Ectodermal cell (in vitro differentiated cells): ENCODE measurements at regions not wholly inside any gene's neighbourhood (a gene's known extent, or its start where the extent isn't known, plus 50 kb on each side); places are given as distances from the start of the nearest gene placed in this dataset.
A peak's percentile ranks its signal among the peaks of the same experiment; 100 is the strongest.

Experiments used
- H3K27ac ChIP-seq: 2 replicates; pipeline ENCODE4 v1.7.0; 2013; ENCODE audit warnings: mild to moderate bottlenecking, low read depth, low read length; ENCODE audit not compliant: insufficient read depth, poor library complexity, severe bottlenecking
- H3K27me3 ChIP-seq: 2 replicates; pipeline ENCODE4 v1.7.0; 2013; ENCODE audit warnings: mild to moderate bottlenecking, low read length; ENCODE audit not compliant: insufficient read depth, control insufficient read depth, poor library complexity, severe bottlenecking
- H3K36me3 ChIP-seq: one replicate; pipeline ENCODE4 v1.7.0; 2013; ENCODE audit warnings: low read length; ENCODE audit not compliant: control insufficient read depth, insufficient read depth
- H3K4me1 ChIP-seq: one replicate; pipeline ENCODE4 v1.7.0; 2013; ENCODE audit warnings: low read length; ENCODE audit not compliant: control insufficient read depth, insufficient read depth
- H3K4me3 ChIP-seq: 2 replicates; pipeline ENCODE4 v1.7.0; 2013; ENCODE audit warnings: low read depth, low read length, control low read depth; ENCODE audit not compliant: insufficient read depth
- H3K9me3 ChIP-seq: 2 replicates; pipeline ENCODE4 v1.7.0; 2013; ENCODE audit warnings: mild to moderate bottlenecking, low read length, moderate library complexity; ENCODE audit not compliant: control insufficient read depth
- WGBS, 2 experiments: methylation state at CpG; one replicate each; pipeline ENCODE4 v1.1.7; 2013; ENCODE audit warnings: missing lambda C conversion rate in 2 of 2; 5-methylcytosine and 5-hydroxymethylcytosine counted together

DNA sequence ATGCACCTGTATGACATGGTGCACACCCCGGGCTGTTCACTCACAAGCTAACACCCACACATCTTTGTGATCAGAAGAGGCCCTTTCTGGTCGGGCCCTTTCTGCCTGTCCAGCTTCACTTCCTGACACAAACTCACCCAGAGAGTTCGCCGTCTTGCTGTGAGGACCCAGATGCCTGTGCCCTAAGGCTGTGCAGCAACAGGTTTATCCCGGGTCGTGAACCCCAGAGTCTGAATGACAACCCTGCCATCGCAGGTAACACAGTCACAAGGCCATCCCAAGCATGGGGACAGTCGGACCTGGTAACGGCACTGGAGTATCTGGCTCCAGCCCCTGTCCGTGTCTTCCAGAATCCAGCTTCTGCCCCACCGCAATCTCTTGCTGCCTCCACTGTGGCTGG lies 235.1 kb downstream of the BUD13 start:
- Histone ChIP-seq H3K36me3 (no peaks in the 10 kb centered on the region), H3K4me3 (no peak overlapping the region), H3K27ac (no peak overlapping the region), H3K4me1 (peaks cover 8% of the 10 kb centered on the region), H3K9me3 (no peaks in the 10 kb centered on the region), H3K27me3 (no peaks in the 10 kb centered on the region)
- 95 to 97% methylated on average over 11 of the region's 11 CpGs for whole genome bisulfite sequencing, 2 experiments

- Histone ChIP-seq H3K4me3 (no peak overlapping the region), H3K27me3 (no peaks in the 10 kb centered on the region), H3K4me1 (peaks cover 8% of the 10 kb centered on the region), H3K27ac (no peak overlapping the region), H3K36me3 (no peaks in the 10 kb centered on the region), H3K9me3 (no peaks in the 10 kb centered on the region)
- 90 to 95% methylated on average over 9 to 10 of the region's 10 CpGs for WGBS, 2 experiments
Observed at GRCh38 chr11:116537121-116537520, 235.7 kb downstream of the BUD13 start.

DNA sequence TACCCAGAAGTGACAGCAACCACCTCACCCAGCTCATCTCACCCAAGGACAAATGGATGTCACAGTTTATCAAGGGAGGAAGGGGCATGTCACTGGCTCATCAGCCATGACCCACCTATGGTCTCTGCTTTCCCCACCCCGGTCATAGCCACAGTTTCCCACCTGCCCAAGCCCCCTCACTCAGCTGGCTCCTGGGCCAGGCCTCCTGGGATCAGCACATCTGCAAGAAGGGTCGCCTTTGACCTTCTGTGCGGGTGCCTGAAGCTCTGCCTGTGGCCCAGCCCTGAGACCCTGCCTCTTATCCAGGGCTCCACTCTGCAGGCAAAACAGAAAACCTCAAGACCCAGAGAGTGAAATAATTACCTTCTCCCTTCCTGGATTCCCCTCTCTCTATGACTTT lies 236.4 kb downstream of the BUD13 start:
- H3K27ac ChIP-seq, result no peak overlapping the region
- H3K4me1 ChIP-seq, result peaks cover 8% of the 10 kb centered on the region
- H3K36me3 ChIP-seq, result no peaks in the 10 kb centered on the region
- no peaks in the 10 kb centered on the region for H3K27me3 ChIP-seq
- no peak overlapping the region for H3K4me3 ChIP-seq
- 90 to 92% methylated on average over 3 of the region's 3 CpGs for WGBS, 2 experiments
- H3K9me3 ChIP-seq, result no peaks in the 10 kb centered on the region

DNA sequence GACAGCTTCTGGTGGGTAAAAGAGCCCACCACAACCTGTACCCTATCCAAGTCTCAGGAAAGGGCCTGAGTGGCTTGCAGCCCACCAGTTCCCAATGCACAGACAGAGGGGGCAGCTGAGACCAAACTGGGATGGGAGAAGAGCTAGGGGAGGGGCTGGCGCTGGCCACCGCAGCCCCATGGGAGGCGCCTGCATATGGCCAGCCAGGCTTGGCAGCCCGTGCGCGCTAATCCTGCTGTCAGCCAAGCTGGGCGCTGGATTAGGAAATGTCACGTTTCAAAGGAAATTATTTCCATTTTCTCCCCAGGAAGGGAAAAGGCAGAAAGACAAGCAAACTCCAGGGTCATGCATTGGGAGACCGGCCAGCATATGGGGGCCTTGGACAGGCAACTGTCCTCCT lies 236.8 kb downstream of the BUD13 start:
- H3K9me3 ChIP-seq, result no peaks in the 10 kb centered on the region
- no peak overlapping the region for H3K27ac ChIP-seq
- H3K36me3 ChIP-seq, result no peaks in the 10 kb centered on the region
- WGBS, 2 experiments, result 90 to 91% methylated on average over 9 of the region's 9 CpGs
- no peaks in the 10 kb centered on the region for H3K27me3 ChIP-seq
- H3K4me1 ChIP-seq, result peaks cover 8% of the 10 kb centered on the region
- no peak overlapping the region for H3K4me3 ChIP-seq

GRCh38 chr11:116535120-116535519 lies 237.7 kb downstream of the BUD13 start:
- no peak overlapping the region for H3K4me3 ChIP-seq
- no peaks in the 10 kb centered on the region for H3K9me3 ChIP-seq
- no peak overlapping the region for H3K27ac ChIP-seq
- H3K27me3 ChIP-seq, result no peaks in the 10 kb centered on the region
- H3K4me1 ChIP-seq, result peaks cover 8% of the 10 kb centered on the region
- WGBS, 2 experiments, result 95 to 96% methylated on average over 9 of the region's 9 CpGs
- H3K36me3 ChIP-seq, result no peaks in the 10 kb centered on the region

- Histone ChIP-seq H3K27me3 (no peaks in the 10 kb centered on the region), H3K4me3 (no peak overlapping the region), H3K27ac (no peak overlapping the region), H3K4me1 (peaks cover 8% of the 10 kb centered on the region), H3K9me3 (no peaks in the 10 kb centered on the region), H3K36me3 (no peaks in the 10 kb centered on the region)
- WGBS, 2 experiments, result 86 to 90% methylated on average over 12 to 14 of the region's 14 CpGs
Observed at GRCh38 chr11:116534270-116534975, 238.4 kb downstream of the BUD13 start.

GRCh38 chr11:116533186-116533825 lies 239.5 kb downstream of the BUD13 start:
- Histone ChIP-seq H3K4me1 (peaks cover 8% of the 10 kb centered on the region), H3K9me3 (no peaks in the 10 kb centered on the region), H3K27me3 (no peaks in the 10 kb centered on the region), H3K4me3 (no peak overlapping the region), H3K36me3 (no peaks in the 10 kb centered on the region), H3K27ac (peak overlapping the region; percentile 76)
- 39% methylated on average over 11 of the region's 11 CpGs for WGBS, 2 experiments

GRCh38 chr11:116532066-116532465 lies 240.7 kb downstream of the BUD13 start:
- no peak overlapping the region for H3K4me3 ChIP-seq
- H3K36me3 ChIP-seq, result no peaks in the 10 kb centered on the region
- H3K27ac ChIP-seq, result no peak overlapping the region
- no peaks in the 10 kb centered on the region for H3K9me3 ChIP-seq
- WGBS, 2 experiments, result 92 to 94% methylated on average over 8 of the region's 8 CpGs
- no peaks in the 10 kb centered on the region for H3K27me3 ChIP-seq
- H3K4me1 ChIP-seq, result peaks cover 8% of the 10 kb centered on the region

DNA sequence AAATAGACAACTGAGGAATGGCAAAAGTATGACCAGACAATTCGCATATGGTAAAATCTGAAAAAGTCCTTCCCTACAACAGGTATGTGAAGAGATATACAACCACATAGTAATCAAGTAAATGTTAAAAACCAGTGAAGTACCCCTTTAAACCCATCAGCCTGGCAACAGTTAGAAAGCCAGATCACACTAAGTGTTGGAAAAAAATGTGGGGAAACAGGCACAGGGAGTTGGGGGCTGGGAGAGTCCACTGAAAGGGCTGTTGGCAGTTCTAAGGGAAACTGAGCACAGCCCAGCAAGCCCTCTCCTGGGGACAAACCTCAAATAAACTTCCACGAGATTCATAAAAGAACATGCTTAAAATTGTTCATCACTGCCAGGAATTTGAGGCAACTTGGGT lies 242.1 kb downstream of the BUD13 start:
- WGBS, 2 experiments, result 89 to 94% methylated on average over 2 of the region's 2 CpGs
- Histone ChIP-seq H3K27me3 (no peaks in the 10 kb centered on the region), H3K9me3 (no peaks in the 10 kb centered on the region), H3K36me3 (no peaks in the 10 kb centered on the region), H3K4me3 (no peak overlapping the region), H3K4me1 (peaks cover 8% of the 10 kb centered on the region), H3K27ac (no peak overlapping the region)

GRCh38 chr11:116529271-116529670 lies 243.5 kb downstream of the BUD13 start:
- 85 to 97% methylated on average over 3 to 4 of the region's 4 CpGs for WGBS, 2 experiments
- no peaks in the 10 kb centered on the region for H3K36me3 ChIP-seq
- H3K9me3 ChIP-seq, result no peaks in the 10 kb centered on the region
- no peaks in the 10 kb centered on the region for H3K27me3 ChIP-seq
- peaks cover 4% of the 10 kb centered on the region for H3K4me1 ChIP-seq
- H3K4me3 ChIP-seq, result no peak overlapping the region
- H3K27ac ChIP-seq, result no peak overlapping the region
